GM12875 (cell line): ENCODE measurements at regions not wholly inside any gene's neighbourhood (a gene's known extent, or its start where the extent isn't known, plus 50 kb on each side); places are given as distances from the start of the nearest gene placed in this dataset.

Experiments
- H3K4me3 ChIP-seq: one replicate; pipeline ENCODE4 v1.5.1; 2011; ENCODE audit warnings: low read depth, low read length, control low read depth
- CTCF ChIP-seq: IDR thresholded peaks from 2 replicates; pipeline ENCODE4 v1.5.1; 2011; ENCODE audit warnings: low read depth, mild to moderate bottlenecking, control low read depth, inconsistent platforms, low read length, moderate library complexity, borderline replicate concordance; ENCODE audit not compliant: insufficient read depth

- TF ChIP-seq CTCF: no peak
- no peak overlapping the region for H3K4me3 ChIP-seq
Measured at GRCh38 chr2:236698016-236698627, 128.5 kb downstream of the ACKR3 start.

- H3K4me3 ChIP-seq: no peak overlapping the region
- TF ChIP-seq CTCF: no peak
Measured at GRCh38 chr2:236700703-236701102, 131.1 kb downstream of the ACKR3 start.

GRCh38 chr2:236702657-236703372 is 133.2 kb downstream of the ACKR3 start:
- H3K4me3 ChIP-seq: no peak overlapping the region
- no peak for TF ChIP-seq CTCF

- no peak for TF ChIP-seq CTCF
Measured at GRCh38 chr2:236703373-236703709, 133.7 kb downstream of the ACKR3 start.

GRCh38 chr2:236703906-236704305 is 134.3 kb downstream of the ACKR3 start:
- H3K4me3 ChIP-seq: no peak overlapping the region
- TF ChIP-seq CTCF: no peak

More at GRCh38 chr2:236703373-236703709, 133.7 kb downstream of the ACKR3 start:
- H3K4me3 ChIP-seq: no peak overlapping the region

- H3K4me3 ChIP-seq: no peak overlapping the region
- TF ChIP-seq CTCF: no peak
Measured at GRCh38 chr2:236704887-236705286, 135.3 kb downstream of the ACKR3 start.

GRCh38 chr2:236705295-236706105 is 135.9 kb downstream of the ACKR3 start:
- no peak for TF ChIP-seq CTCF
- H3K4me3 ChIP-seq: no peak overlapping the region
